Cardiac muscle cell (in vitro differentiated cells and primary cell): ENCODE measurements at regions not wholly inside any gene's neighbourhood (a gene's known extent, or its start where the extent isn't known, plus 50 kb on each side); places are given as distances from the start of the nearest gene placed in this dataset.

Experiments
- DNase-seq, 2 donors: peaks; one replicate each; pipeline versions ENCODE4 v3.0.0 to v3.0.0-alpha.2; 2010 to 2017; ENCODE audit warnings: low read depth in 1 of 2, low spot score in 1 of 2
- H3K27ac ChIP-seq: fragments of 200-600 bp; sonication (generic); 2 replicates; pipeline ENCODE4 v1.5.1; 2016
- H3K27me3 ChIP-seq: fragments of 200-600 bp; sonication (generic); 2 replicates; pipeline ENCODE4 v1.6.0; 2016; ENCODE audit warnings: control low read depth
- H3K36me3 ChIP-seq: fragments of 200-600 bp; sonication (generic); 2 replicates; pipeline ENCODE4 v1.5.1; 2016; ENCODE audit warnings: control low read depth
- H3K4me1 ChIP-seq: fragments of 200-600 bp; sonication (generic); 2 replicates; pipeline ENCODE4 v1.8.1; 2017; ENCODE audit warnings: low read depth, mild to moderate bottlenecking, mixed run types
- H3K4me3 ChIP-seq: fragments of 200-600 bp; sonication (generic); 2 replicates; pipeline ENCODE4 v1.5.1; 2016; ENCODE audit warnings: mild to moderate bottlenecking
- H3K9me3 ChIP-seq: fragments of 200-600 bp; sonication (generic); 2 replicates; pipeline ENCODE4 v1.5.1; 2017; ENCODE audit warnings: low read depth, mild to moderate bottlenecking, control low read depth
- CTCF ChIP-seq: IDR thresholded peaks from 2 replicates; pipeline ENCODE4 v1.5.1; 2012; ENCODE audit warnings: low read depth, mild to moderate bottlenecking, low read length

GRCh38 chr3:147544290-147544689 lies 135.1 kb downstream of the ZIC1 start:
- Histone ChIP-seq H3K36me3 (no peaks in the 10 kb centered on the region), H3K4me3 (no peak overlapping the region), H3K27me3 (no peaks in the 10 kb centered on the region), H3K9me3 (no peaks in the 10 kb centered on the region), H3K27ac (no peak overlapping the region), H3K4me1 (no peaks in the 10 kb centered on the region)
- TF ChIP-seq CTCF = no peak
- no peak for DNase-seq

GRCh38 chr3:147551491-147551890 lies 142.3 kb downstream of the ZIC1 start:
- Histone ChIP-seq H3K27me3 (no peaks in the 10 kb centered on the region), H3K36me3 (no peaks in the 10 kb centered on the region), H3K4me1 (no peaks in the 10 kb centered on the region), H3K27ac (no peak overlapping the region), H3K4me3 (no peak overlapping the region), H3K9me3 (no peaks in the 10 kb centered on the region)
- no peak for TF ChIP-seq CTCF
- DNase-seq = no peak

- TF ChIP-seq CTCF = no peak
- H3K4me3 ChIP-seq = no peak overlapping the region
- H3K27me3 ChIP-seq = no peaks in the 10 kb centered on the region
- no peaks in the 10 kb centered on the region for H3K4me1 ChIP-seq
- H3K9me3 ChIP-seq = no peaks in the 10 kb centered on the region
- no peak overlapping the region for H3K27ac ChIP-seq
- no peaks in the 10 kb centered on the region for H3K36me3 ChIP-seq
- no peak for DNase-seq
These were observed 145.2 kb downstream of the ZIC1 start for GRCh38 chr3:147554332-147554731.

- Histone ChIP-seq H3K27ac (no peak overlapping the region), H3K36me3 (no peaks in the 10 kb centered on the region), H3K9me3 (no peaks in the 10 kb centered on the region), H3K4me3 (no peak overlapping the region), H3K27me3 (no peaks in the 10 kb centered on the region), H3K4me1 (no peaks in the 10 kb centered on the region)
- TF ChIP-seq CTCF = no peak
- DNase-seq = no peak
These were observed 163.8 kb downstream of the ZIC1 start for GRCh38 chr3:147572970-147573340.

- Histone ChIP-seq H3K27me3 (no peaks in the 10 kb centered on the region), H3K4me1 (no peaks in the 10 kb centered on the region), H3K4me3 (no peak overlapping the region), H3K36me3 (no peaks in the 10 kb centered on the region), H3K27ac (no peak overlapping the region), H3K9me3 (no peaks in the 10 kb centered on the region)
- no peak for TF ChIP-seq CTCF
- DNase-seq = no peak
These were observed 165.5 kb downstream of the ZIC1 start for GRCh38 chr3:147574621-147575020.

GRCh38 chr3:147575391-147575790 lies 166.2 kb downstream of the ZIC1 start:
- Histone ChIP-seq H3K4me1 (no peaks in the 10 kb centered on the region), H3K27me3 (no peaks in the 10 kb centered on the region), H3K9me3 (no peaks in the 10 kb centered on the region), H3K4me3 (no peak overlapping the region), H3K36me3 (no peaks in the 10 kb centered on the region), H3K27ac (no peak overlapping the region)
- no peak for DNase-seq
- TF ChIP-seq CTCF = no peak
